ENCODE measurements at regions not wholly inside any gene's neighbourhood (a gene's known extent, or its start where the extent isn't known, plus 50 kb on each side); places are given as distances from the start of the nearest gene placed in this dataset.

GRCh38 chr3:43894176-43895049 lies 203.7 kb downstream of the ABHD5 start:
- no peak for DNase-seq (ENCODE audit: low read depth)

GRCh38 chr3:43895573-43895972 lies 204.8 kb downstream of the ABHD5 start:
- DNase-seq (ENCODE audit: low read depth), result no peak

- DNase-seq (ENCODE audit: low read depth), result no peak
Observed at GRCh38 chr3:43902415-43902814, 211.7 kb downstream of the ABHD5 start.

- no peak for DNase-seq (ENCODE audit: low read depth)
Observed at GRCh38 chr3:43905157-43905556, 214.4 kb downstream of the ABHD5 start.

- DNase-seq (ENCODE audit: low read depth), result no peak
Observed at GRCh38 chr3:43906849-43907507, 216.2 kb downstream of the ABHD5 start.

GRCh38 chr3:43907508-43907858 lies 216.7 kb downstream of the ABHD5 start:
- DNase-seq (ENCODE audit: low read depth), result no peak

GRCh38 chr3:43908456-43908855 lies 217.7 kb downstream of the ABHD5 start:
- DNase-seq (ENCODE audit: low read depth), result no peak

- no peak for DNase-seq (ENCODE audit: low read depth)
Observed at GRCh38 chr3:43909149-43909548, 218.4 kb downstream of the ABHD5 start.

GRCh38 chr3:43910750-43911149 lies 220.0 kb downstream of the ABHD5 start:
- no peak for DNase-seq (ENCODE audit: low read depth)

GRCh38 chr3:43913036-43913948 lies 222.6 kb downstream of the ABHD5 start:
- no peak for DNase-seq (ENCODE audit: low read depth)

- no peak for DNase-seq (ENCODE audit: low read depth)
Observed at GRCh38 chr3:43914269-43914668, 223.5 kb downstream of the ABHD5 start.

GRCh38 chr3:43915546-43915945 lies 224.8 kb downstream of the ABHD5 start:
- no peak for DNase-seq (ENCODE audit: low read depth)

GRCh38 chr3:43917361-43917760 lies 226.6 kb downstream of the ABHD5 start:
- DNase-seq (ENCODE audit: low read depth), result no peak

- no peak for DNase-seq (ENCODE audit: low read depth)
Observed at GRCh38 chr3:43919029-43919428, 228.3 kb downstream of the ABHD5 start.

- no peak for DNase-seq (ENCODE audit: low read depth)
Observed at GRCh38 chr3:43921056-43921648, 230.4 kb downstream of the ABHD5 start.

- no peak for DNase-seq (ENCODE audit: low read depth)
Observed at GRCh38 chr3:43922374-43922773, 231.6 kb downstream of the ABHD5 start.

GRCh38 chr3:43923104-43923882 lies 232.6 kb downstream of the ABHD5 start:
- DNase-seq (ENCODE audit: low read depth), result no peak

- DNase-seq (ENCODE audit: low read depth), result no peak
Observed at GRCh38 chr3:43926055-43926454, 235.3 kb downstream of the ABHD5 start.

GRCh38 chr3:43932921-43933320 lies 242.2 kb downstream of the ABHD5 start:
- DNase-seq (ENCODE audit: low read depth), result no peak

- DNase-seq (ENCODE audit: low read depth), result no peak
Observed at GRCh38 chr3:43948013-43948412, 257.3 kb downstream of the ABHD5 start.

- no peak for DNase-seq (ENCODE audit: low read depth)
Observed at GRCh38 chr3:43949594-43949993, 258.9 kb downstream of the ABHD5 start.
